Spleen (tissue), 7 donors: ENCODE measurements at regions not wholly inside any gene's neighbourhood (a gene's known extent, or its start where the extent isn't known, plus 50 kb on each side); places are given as distances from the start of the nearest gene placed in this dataset.

Experiments
- CTCF ChIP-seq, 11 experiments: fragments of 200-600 bp in 7 of 11; fragments of 450-650 bp in 4 of 11; sonication (generic) in 4 of 11; IDR thresholded peaks in 8 of 11; conservative IDR thresholded peaks in 3 of 11; 1 replicate in 7 of 11; 2 replicates in 4 of 11; pipeline versions ENCODE4 v1.4.0 to v1.8.0; 2016 to 2021; ENCODE audit warnings: antibody characterized with exemption in 11 of 11, inconsistent platforms in 4 of 11, mild to moderate bottlenecking in 1 of 11
- POLR2A ChIP-seq, 3 donors: fragments of 450-650 bp; IDR thresholded peaks; one replicate each; pipeline ENCODE4 v1.5.1; 2017; ENCODE audit warnings: antibody characterized with exemption in 3 of 3, mild to moderate bottlenecking in 1 of 3
- POLR2AphosphoS5 ChIP-seq, 3 donors: sonication (generic); formaldehyde crosslinking; IDR thresholded peaks; one replicate each; pipeline ENCODE4 v1.5.1; 2017; ENCODE audit warnings: antibody characterized with exemption in 3 of 3
- donor health status: DM: no; HTN: no; CAD: no; lungs with moderate emphysema.
- donor health status: DM: no; HTN: no; CAD: no.
- donor health status: DM: no; HTN: no; CAD: no.

- TF ChIP-seq CTCF (IDR thresholded peaks at IDR 0.05 in 8 of 11, conservative IDR thresholded peaks at IDR 0.05 in 3 of 11) (no peak), POLR2AphosphoS5 (IDR thresholded peaks at IDR 0.05) (no peak), POLR2A (IDR thresholded peaks at IDR 0.05) (no peak)
Observed at GRCh38 chr5:121783700-121784099, 68.0 kb upstream of the FTMT start.
